ENCODE measurements at regions not wholly inside any gene's neighbourhood (a gene's known extent, or its start where the extent isn't known, plus 50 kb on each side); places are given as distances from the start of the nearest gene placed in this dataset.
A peak's percentile ranks its signal among the peaks of the same experiment; 100 is the strongest.

- DNase-seq (ENCODE audit: low read depth), result peak; percentile 38
- no peak overlapping the region for H3K4me3 ChIP-seq (ENCODE audit: control insufficient read depth, low read depth, low read length)
- no peak for TF ChIP-seq CTCF (conservative IDR thresholded peaks at IDR 0.05; ENCODE audit: control insufficient read depth, insufficient read depth, low read depth, low read length)
These were observed 165.8 kb downstream of the GASK1B start for GRCh38 chr4:158006990-158007389.

GRCh38 chr4:158005021-158005420 lies 167.8 kb downstream of the GASK1B start:
- no peak for TF ChIP-seq CTCF (conservative IDR thresholded peaks at IDR 0.05; ENCODE audit: control insufficient read depth, insufficient read depth, low read depth, low read length)
- H3K4me3 ChIP-seq (ENCODE audit: control insufficient read depth, low read depth, low read length), result no peak overlapping the region
- no peak for DNase-seq (ENCODE audit: low read depth)

- H3K4me3 ChIP-seq (ENCODE audit: control insufficient read depth, low read depth, low read length), result no peak overlapping the region
- TF ChIP-seq CTCF (conservative IDR thresholded peaks at IDR 0.05; ENCODE audit: control insufficient read depth, insufficient read depth, low read depth, low read length), result no peak
These were observed 168.7 kb downstream of the GASK1B start for GRCh38 chr4:158004101-158004500.

GRCh38 chr4:158003212-158003611 lies 169.6 kb downstream of the GASK1B start:
- DNase-seq (ENCODE audit: low read depth), result peak; percentile 38
- H3K4me3 ChIP-seq (ENCODE audit: control insufficient read depth, low read depth, low read length), result no peak overlapping the region
- TF ChIP-seq CTCF (conservative IDR thresholded peaks at IDR 0.05; ENCODE audit: control insufficient read depth, insufficient read depth, low read depth, low read length), result no peak

More at GRCh38 chr4:158004101-158004500, 168.7 kb downstream of the GASK1B start:
- no peak for DNase-seq (ENCODE audit: low read depth)

GRCh38 chr4:158002173-158002572 lies 170.7 kb downstream of the GASK1B start:
- no peak overlapping the region for H3K4me3 ChIP-seq (ENCODE audit: control insufficient read depth, low read depth, low read length)
- no peak for TF ChIP-seq CTCF (conservative IDR thresholded peaks at IDR 0.05; ENCODE audit: control insufficient read depth, insufficient read depth, low read depth, low read length)
- no peak for DNase-seq (ENCODE audit: low read depth)

GRCh38 chr4:158001756-158002155 lies 171.1 kb downstream of the GASK1B start:
- no peak for TF ChIP-seq CTCF (conservative IDR thresholded peaks at IDR 0.05; ENCODE audit: control insufficient read depth, insufficient read depth, low read depth, low read length)
- no peak for DNase-seq (ENCODE audit: low read depth)
- H3K4me3 ChIP-seq (ENCODE audit: control insufficient read depth, low read depth, low read length), result no peak overlapping the region

- H3K4me3 ChIP-seq (ENCODE audit: control insufficient read depth, low read depth, low read length), result no peak overlapping the region
- no peak for DNase-seq (ENCODE audit: low read depth)
- no peak for TF ChIP-seq CTCF (conservative IDR thresholded peaks at IDR 0.05; ENCODE audit: control insufficient read depth, insufficient read depth, low read depth, low read length)
These were observed 173.1 kb downstream of the GASK1B start for GRCh38 chr4:157999723-158000122.
